ENCODE measurements at regions not wholly inside any gene's neighbourhood (a gene's known extent, or its start where the extent isn't known, plus 50 kb on each side); places are given as distances from the start of the nearest gene placed in this dataset.

GRCh38 chr3:46089237-46090011 is 62.1 kb upstream of the XCR1 start:
- no peak for DNase-seq

- DNase-seq, result no peak
Observed at GRCh38 chr3:46087871-46088270, 60.6 kb upstream of the XCR1 start.

- DNase-seq, result no peak
Observed at GRCh38 chr3:46086986-46087385, 59.7 kb upstream of the XCR1 start.

- DNase-seq, result no peak
Observed at GRCh38 chr3:46086083-46086437, 58.8 kb upstream of the XCR1 start.

- DNase-seq, result no peak
Observed at GRCh38 chr3:46085421-46086082, 58.3 kb upstream of the XCR1 start.

- DNase-seq, result no peak
Observed at GRCh38 chr3:46083956-46084355, 56.7 kb upstream of the XCR1 start.

GRCh38 chr3:46082849-46083248 is 55.6 kb upstream of the XCR1 start:
- DNase-seq, result no peak

GRCh38 chr3:46082021-46082420 is 54.7 kb upstream of the XCR1 start:
- no peak for DNase-seq

- DNase-seq, result no peak
Observed at GRCh38 chr3:46080969-46081345, 53.7 kb upstream of the XCR1 start.

- DNase-seq, result no peak
Observed at GRCh38 chr3:46080124-46080968, 53.1 kb upstream of the XCR1 start.

GRCh38 chr3:46078712-46079400 is 51.6 kb upstream of the XCR1 start:
- peak; percentile 75 for DNase-seq
